Mesendoderm (in vitro differentiated cells): ENCODE measurements at regions not wholly inside any gene's neighbourhood (a gene's known extent, or its start where the extent isn't known, plus 50 kb on each side); places are given as distances from the start of the nearest gene placed in this dataset.

Experiments
- DNase-seq: peaks from one replicate; pipeline ENCODE4 v3.0.0; 2013
- H2AK5ac ChIP-seq: 2 replicates; pipeline ENCODE4 v1.6.1; 2013; ENCODE audit warnings: low read length, inconsistent platforms
- H2BK120ac ChIP-seq: 2 replicates; pipeline ENCODE4 v1.6.1; 2013; ENCODE audit warnings: low read depth, mild to moderate bottlenecking, low read length, moderate library complexity, mixed read lengths
- H2BK15ac ChIP-seq: replicated peaks from 2 replicates; pipeline ENCODE4 v1.6.1; 2013; ENCODE audit warnings: low read depth, mild to moderate bottlenecking, moderate library complexity
- H2BK5ac ChIP-seq: 2 replicates; pipeline ENCODE4 v1.6.1; 2013; ENCODE audit warnings: low read length, inconsistent platforms
- H3K18ac ChIP-seq: 2 replicates; pipeline ENCODE4 v1.6.1; 2013; ENCODE audit warnings: mild to moderate bottlenecking, low read length, mixed read lengths
- H3K23ac ChIP-seq: one replicate; pipeline ENCODE4 v1.6.1; 2013; ENCODE audit warnings: low read length
- H3K27ac ChIP-seq: 2 replicates; pipeline ENCODE4 v1.5.1; 2013; ENCODE audit warnings: low read depth, mild to moderate bottlenecking, inconsistent platforms, low read length, moderate library complexity
- H3K27me3 ChIP-seq: 2 replicates; pipeline ENCODE4 v1.6.1; 2013; ENCODE audit warnings: low read length, control low read depth, mild to moderate bottlenecking, inconsistent platforms; ENCODE audit not compliant: insufficient read depth, poor library complexity
- H3K36me3 ChIP-seq: 2 replicates; pipeline ENCODE4 v1.6.1; 2013; ENCODE audit warnings: low read length, inconsistent platforms; ENCODE audit not compliant: control insufficient read depth, insufficient read depth
- H3K4ac ChIP-seq: one replicate; pipeline ENCODE4 v1.6.1; 2013; ENCODE audit warnings: low read depth, mild to moderate bottlenecking, low read length, moderate library complexity
- H3K4me1 ChIP-seq: 2 replicates; pipeline ENCODE4 v1.6.1; 2013; ENCODE audit warnings: low read depth, low read length, inconsistent platforms; ENCODE audit not compliant: control insufficient read depth
- H3K4me2 ChIP-seq: 2 replicates; pipeline ENCODE4 v1.6.1; 2013; ENCODE audit warnings: low read length
- H3K4me3 ChIP-seq: 2 replicates; pipeline ENCODE4 v1.5.1; 2013; ENCODE audit warnings: mild to moderate bottlenecking, low read length
- H3K56ac ChIP-seq: one replicate; pipeline ENCODE4 v1.6.1; 2013; ENCODE audit warnings: low read length
- H3K79me1 ChIP-seq: 2 replicates; pipeline ENCODE4 v1.6.1; 2013; ENCODE audit warnings: low read length, inconsistent platforms
- H3K79me2 ChIP-seq: 2 replicates; pipeline ENCODE4 v1.6.1; 2013; ENCODE audit warnings: mild to moderate bottlenecking, low read length; ENCODE audit not compliant: control insufficient read depth, insufficient read depth
- H3K9ac ChIP-seq: 2 replicates; pipeline ENCODE4 v1.6.1; 2013; ENCODE audit warnings: low read length, inconsistent platforms
- H4K5ac ChIP-seq: one replicate; pipeline ENCODE4 v1.6.1; 2013; ENCODE audit warnings: low read length
- H4K8ac ChIP-seq: one replicate; pipeline ENCODE4 v1.6.1; 2013; ENCODE audit warnings: low read depth, mild to moderate bottlenecking, control low read depth, low read length, moderate library complexity
- WGBS: extraction: QIAGEN DNeasy Blood & Tissue Kit; methylation state at CpG from one replicate; pipeline ENCODE4 v1.1.7; 2013; ENCODE audit warnings: low lambda C conversion rate, missing lambda C conversion rate; ENCODE audit not compliant: insufficient coverage; ENCODE audit errors: extremely low coverage; 5-methylcytosine and 5-hydroxymethylcytosine counted together

GRCh38 chr20:11451793-11452291, 465.9 kb upstream of the BTBD3 start:
- Histone ChIP-seq H3K79me2 (no peaks in the 10 kb centered on the region), H3K27me3 (no peaks in the 10 kb centered on the region), H2BK120ac (no peak overlapping the region), H2AK5ac (no peak overlapping the region), H3K36me3 (no peaks in the 10 kb centered on the region), H2BK5ac (peak overlapping the region; percentile 48), H3K9ac (peak overlapping the region; percentile 8), H3K23ac (no peak overlapping the region), H4K5ac (no peak overlapping the region), H2BK15ac (no peak overlapping the region), H3K18ac (peak overlapping the region; percentile 85), H3K79me1 (no peaks in the 10 kb centered on the region), H3K56ac (peak overlapping the region; percentile 75), H3K4ac (peak overlapping the region; percentile 60), H3K4me3 (no peak overlapping the region), H3K4me2 (no peak overlapping the region), H3K27ac (peak overlapping the region; percentile 56), H3K4me1 (peaks cover 18% of the 10 kb centered on the region), H4K8ac (no peak overlapping the region)
- DNase-seq: peak; percentile 59
- WGBS: no CpG with 5 or more reads among the region's 7 CpGs

GRCh38 chr20:11452326-11452725, 465.4 kb upstream of the BTBD3 start:
- WGBS: no CpG with 5 or more reads among the region's 6 CpGs
- DNase-seq: peak; percentile 35
- no peak overlapping the region for H3K4ac ChIP-seq
- H3K23ac ChIP-seq: no peak overlapping the region
- H3K4me3 ChIP-seq: no peak overlapping the region
- peak overlapping the region; percentile 1 for H2BK5ac ChIP-seq
- H3K18ac ChIP-seq: peak overlapping the region; percentile 85
- H3K56ac ChIP-seq: peak overlapping the region; percentile 75
- no peak overlapping the region for H4K5ac ChIP-seq
- no peaks in the 10 kb centered on the region for H3K79me2 ChIP-seq
- H4K8ac ChIP-seq: no peak overlapping the region
- peak overlapping the region; percentile 56 for H3K27ac ChIP-seq
- H3K4me1 ChIP-seq: peaks cover 18% of the 10 kb centered on the region
- no peaks in the 10 kb centered on the region for H3K27me3 ChIP-seq
- peak overlapping the region; percentile 8 for H3K9ac ChIP-seq
- no peak overlapping the region for H2AK5ac ChIP-seq
- H3K79me1 ChIP-seq: no peaks in the 10 kb centered on the region
- H2BK120ac ChIP-seq: no peak overlapping the region
- no peak overlapping the region for H3K4me2 ChIP-seq
- no peak overlapping the region for H2BK15ac ChIP-seq
- H3K36me3 ChIP-seq: no peaks in the 10 kb centered on the region

DNA sequence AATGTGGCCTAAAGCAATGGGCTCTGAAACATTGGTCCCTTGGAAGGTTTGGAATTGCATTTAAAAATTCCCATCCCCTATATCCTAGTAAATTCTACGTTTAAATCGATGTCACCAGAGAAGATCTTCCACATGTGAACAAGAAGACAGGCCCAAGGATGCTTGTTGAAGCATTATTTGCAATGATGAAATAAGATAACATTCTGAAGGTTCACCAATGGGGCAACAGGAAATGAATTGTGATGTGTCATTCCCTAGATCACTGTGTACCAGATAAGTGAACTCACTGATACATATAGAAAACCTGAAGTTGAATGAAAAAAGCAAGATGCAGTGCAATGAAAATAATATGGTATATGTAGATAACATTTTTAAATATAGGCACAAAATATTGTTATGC, 464.3 kb upstream of the BTBD3 start:
- H3K36me3 ChIP-seq: no peaks in the 10 kb centered on the region
- H3K27ac ChIP-seq: no peak overlapping the region
- H3K56ac ChIP-seq: no peak overlapping the region
- no peak for DNase-seq
- H2AK5ac ChIP-seq: no peak overlapping the region
- H3K23ac ChIP-seq: no peak overlapping the region
- H3K4me3 ChIP-seq: no peak overlapping the region
- H3K18ac ChIP-seq: no peak overlapping the region
- H2BK15ac ChIP-seq: no peak overlapping the region
- H3K79me2 ChIP-seq: no peaks in the 10 kb centered on the region
- no peak overlapping the region for H3K4me2 ChIP-seq
- no peak overlapping the region for H3K9ac ChIP-seq
- no peak overlapping the region for H4K5ac ChIP-seq
- H3K4ac ChIP-seq: no peak overlapping the region
- WGBS: no CpG with 5 or more reads among the region's 2 CpGs
- H2BK120ac ChIP-seq: peak overlapping the region; percentile 1
- no peaks in the 10 kb centered on the region for H3K79me1 ChIP-seq
- no peaks in the 10 kb centered on the region for H3K27me3 ChIP-seq
- H2BK5ac ChIP-seq: no peak overlapping the region
- H3K4me1 ChIP-seq: peaks cover 16% of the 10 kb centered on the region
- H4K8ac ChIP-seq: no peak overlapping the region

GRCh38 chr20:11454966-11455799, 462.5 kb upstream of the BTBD3 start:
- Histone ChIP-seq H2AK5ac (no peak overlapping the region), H2BK5ac (peak overlapping the region; percentile 25), H3K79me2 (no peaks in the 10 kb centered on the region), H2BK120ac (no peak overlapping the region), H3K4me2 (no peak overlapping the region), H3K36me3 (no peaks in the 10 kb centered on the region), H4K5ac (no peak overlapping the region), H2BK15ac (no peak overlapping the region), H3K9ac (no peak overlapping the region), H4K8ac (no peak overlapping the region), H3K56ac (peak overlapping the region; percentile 44), H3K23ac (no peak overlapping the region), H3K79me1 (no peaks in the 10 kb centered on the region), H3K4me1 (peaks cover 16% of the 10 kb centered on the region), H3K4ac (peak overlapping the region; percentile 36), H3K27me3 (no peaks in the 10 kb centered on the region), H3K27ac (no peak overlapping the region), H3K18ac (no peak overlapping the region), H3K4me3 (no peak overlapping the region)
- no CpG with 5 or more reads among the region's 7 CpGs for WGBS
- peak; percentile 95 for DNase-seq

- H4K8ac ChIP-seq: no peak overlapping the region
- DNase-seq: no peak
- WGBS: no CpG with 5 or more reads among the region's 5 CpGs
- no peak overlapping the region for H2BK15ac ChIP-seq
- no peaks in the 10 kb centered on the region for H3K79me1 ChIP-seq
- H3K9ac ChIP-seq: no peak overlapping the region
- no peak overlapping the region for H4K5ac ChIP-seq
- H3K27me3 ChIP-seq: no peaks in the 10 kb centered on the region
- no peak overlapping the region for H2BK120ac ChIP-seq
- no peak overlapping the region for H2AK5ac ChIP-seq
- H3K4me2 ChIP-seq: no peak overlapping the region
- no peak overlapping the region for H3K23ac ChIP-seq
- H3K79me2 ChIP-seq: no peaks in the 10 kb centered on the region
- no peak overlapping the region for H3K4ac ChIP-seq
- no peak overlapping the region for H3K18ac ChIP-seq
- no peak overlapping the region for H3K56ac ChIP-seq
- H3K36me3 ChIP-seq: no peaks in the 10 kb centered on the region
- H3K4me1 ChIP-seq: peaks cover 12% of the 10 kb centered on the region
- no peak overlapping the region for H3K27ac ChIP-seq
- H2BK5ac ChIP-seq: no peak overlapping the region
- H3K4me3 ChIP-seq: no peak overlapping the region
Measured at GRCh38 chr20:11457488-11457887, 460.2 kb upstream of the BTBD3 start.
